Mucosa of rectum (tissue), 2 donors: ENCODE measurements at regions not wholly inside any gene's neighbourhood (a gene's known extent, or its start where the extent isn't known, plus 50 kb on each side); places are given as distances from the start of the nearest gene placed in this dataset.
"Not testable (repeated sequence)": the region's sequence is repeated elsewhere in the genome, so short reads cannot be mapped to it uniquely, and the experiment has no call there.

Experiments
- H3K27ac ChIP-seq, 2 donors: one replicate each; pipeline ENCODE4 v1.7.0; 2013; ENCODE audit warnings: inconsistent platforms in 2 of 2, low read depth in 2 of 2, low read length in 2 of 2
- H3K27me3 ChIP-seq, 2 donors: one replicate each; pipeline ENCODE4 v1.7.0; 2013; ENCODE audit warnings: low read length in 2 of 2; ENCODE audit not compliant: control insufficient read depth in 2 of 2, insufficient read depth in 2 of 2
- H3K36me3 ChIP-seq, 2 donors: one replicate each; pipeline ENCODE4 v1.7.0; 2013; ENCODE audit warnings: low read length in 2 of 2; ENCODE audit not compliant: control insufficient read depth in 2 of 2, insufficient read depth in 2 of 2
- H3K4me1 ChIP-seq, 2 donors: one replicate each; pipeline ENCODE4 v1.7.0; 2013; ENCODE audit warnings: low read length in 2 of 2, mild to moderate bottlenecking in 1 of 2; ENCODE audit not compliant: control insufficient read depth in 2 of 2, insufficient read depth in 2 of 2
- H3K4me3 ChIP-seq, 2 donors: one replicate each; pipeline ENCODE4 v1.7.0; 2013; ENCODE audit warnings: low read length in 2 of 2
- H3K9ac ChIP-seq, 2 donors: one replicate each; pipeline ENCODE4 v1.7.0; 2013; ENCODE audit warnings: low read length in 2 of 2, low read depth in 1 of 2, mild to moderate bottlenecking in 1 of 2
- H3K9me3 ChIP-seq, 2 donors: one replicate each; pipeline ENCODE4 v1.7.0; 2013; ENCODE audit warnings: low read length in 2 of 2; ENCODE audit not compliant: control insufficient read depth in 2 of 2
- donor health status: healthy.
- donor health status: Normal muscosa, but diverticular disease.

DNA sequence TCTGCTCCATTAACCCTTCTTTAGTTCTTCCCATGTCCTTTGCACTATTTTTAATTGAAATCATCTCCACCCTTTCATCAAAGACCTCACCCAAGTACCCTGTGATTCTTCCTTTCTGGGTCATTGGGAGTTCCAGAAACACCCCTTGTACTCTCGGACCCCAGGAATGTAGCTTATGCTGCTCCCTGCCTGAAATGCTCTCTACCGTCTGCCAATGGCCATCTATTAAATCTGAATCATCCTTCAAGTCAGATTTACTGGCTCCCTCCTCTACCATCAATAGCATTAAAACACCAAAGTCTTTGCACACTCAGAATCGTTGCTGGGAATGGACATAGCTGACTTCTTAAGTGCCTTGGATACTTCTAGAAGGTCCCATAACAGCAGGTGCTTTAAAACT is 73.2 kb upstream of the GADD45A start:
- Histone ChIP-seq H3K4me1 (no peaks in the 10 kb centered on the region), H3K9me3 (no peaks in the 10 kb centered on the region), H3K4me3 (no peak overlapping the region), H3K27ac (no peak overlapping the region), H3K9ac (no peak overlapping the region), H3K27me3 (no peaks in the 10 kb centered on the region), H3K36me3 (no peaks in the 10 kb centered on the region)

DNA sequence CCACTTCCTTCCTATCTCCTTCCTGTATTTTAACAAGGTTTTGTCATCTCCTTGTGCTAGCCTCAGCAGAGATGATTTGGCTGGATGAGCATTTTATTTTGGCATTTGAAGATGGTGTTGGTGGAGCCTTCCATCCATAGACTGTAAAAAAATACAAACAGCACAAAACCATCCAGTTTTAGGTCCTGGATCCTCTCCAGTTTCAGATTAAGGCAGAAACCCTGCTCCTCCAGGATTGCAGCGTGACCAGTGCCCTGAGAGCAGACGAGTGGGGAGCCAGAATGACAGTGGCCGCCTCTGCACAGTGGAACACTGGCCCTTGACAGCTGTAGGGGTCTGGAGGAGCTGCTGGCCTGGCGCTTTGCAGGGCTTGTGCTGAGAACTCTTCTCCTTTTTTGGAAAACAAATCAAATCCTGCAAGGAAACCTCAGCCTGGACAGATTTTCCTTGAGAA is 72.2 kb upstream of the GADD45A start:
- Histone ChIP-seq H3K27ac (peak overlapping the region in 1 of 2 donors; percentile 24), H3K9ac (no peak overlapping the region), H3K4me3 (no peak overlapping the region), H3K36me3 (no peaks in the 10 kb centered on the region), H3K4me1 (no peaks in the 10 kb centered on the region), H3K27me3 (no peaks in the 10 kb centered on the region), H3K9me3 (no peaks in the 10 kb centered on the region)

DNA sequence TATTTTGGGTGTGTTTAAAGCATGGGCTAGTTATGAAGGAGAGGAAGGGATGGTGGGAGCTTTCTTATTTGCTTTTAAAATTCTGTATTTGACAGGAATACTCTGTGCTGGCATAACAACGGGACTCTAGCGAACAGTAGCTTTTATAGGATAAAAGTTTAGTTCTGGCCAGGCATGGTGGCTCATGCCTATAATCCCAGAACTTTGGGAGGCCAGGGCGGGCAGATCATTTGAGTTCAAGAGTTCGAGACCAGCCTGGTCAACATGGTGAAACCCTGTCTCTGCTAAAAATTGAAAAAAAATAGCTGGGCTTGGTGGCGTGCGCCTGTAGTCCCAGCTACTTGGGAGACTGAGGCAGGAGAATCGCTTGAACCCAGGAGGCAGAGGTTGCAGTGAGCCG is 71.5 kb upstream of the GADD45A start:
- not testable (repeated sequence) for H3K27me3 ChIP-seq, H3K36me3 ChIP-seq, H3K9me3 ChIP-seq, H3K9ac ChIP-seq, H3K4me3 ChIP-seq, H3K4me1 ChIP-seq
- peak overlapping the region in 1 of 2 donors; percentile 24 for H3K27ac ChIP-seq

DNA sequence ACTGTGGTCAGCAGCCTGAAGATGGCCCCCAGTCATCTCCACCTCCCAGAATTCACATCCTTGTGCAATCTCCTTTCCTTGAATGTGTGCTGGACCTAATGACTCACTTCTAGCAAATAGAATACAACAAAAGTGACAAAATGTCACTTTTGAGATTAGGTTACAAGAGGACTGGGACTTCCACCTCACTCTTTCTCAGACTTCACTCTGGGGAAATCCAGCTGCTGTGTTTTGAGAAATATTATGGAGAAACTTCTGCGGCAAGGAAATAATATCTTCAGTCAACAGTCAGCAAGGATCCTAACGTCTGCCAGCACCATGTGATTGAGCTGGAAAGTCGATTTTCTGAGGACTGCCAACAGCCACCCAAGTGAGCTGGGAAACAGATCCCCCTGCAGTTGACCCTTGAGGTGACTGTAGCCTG is 70.5 kb upstream of the GADD45A start:
- H3K4me1 ChIP-seq = no peaks in the 10 kb centered on the region
- no peaks in the 10 kb centered on the region for H3K9me3 ChIP-seq
- no peak overlapping the region for H3K9ac ChIP-seq
- no peaks in the 10 kb centered on the region for H3K27me3 ChIP-seq
- H3K27ac ChIP-seq = peak overlapping the region in 1 of 2 donors; percentile 18
- no peaks in the 10 kb centered on the region for H3K36me3 ChIP-seq
- no peak overlapping the region for H3K4me3 ChIP-seq

DNA sequence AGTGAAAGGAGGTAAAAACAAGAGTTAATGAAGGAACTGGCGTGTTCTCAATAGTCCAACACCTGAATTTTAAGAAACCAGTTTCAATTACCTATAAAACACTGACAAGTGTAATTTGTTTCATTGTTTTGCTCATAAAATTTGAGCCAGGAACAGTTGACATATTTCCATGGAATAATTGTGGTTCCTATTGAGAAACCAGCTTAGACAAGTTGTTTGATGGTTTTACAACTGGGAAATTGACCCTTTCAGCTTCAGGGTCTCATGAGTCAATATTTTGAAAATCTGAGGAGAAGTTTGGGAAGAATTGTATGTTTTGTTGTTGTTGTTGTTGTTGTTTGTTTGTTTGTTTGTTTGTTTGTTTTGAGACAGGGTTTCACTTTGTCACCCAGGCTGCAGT is 69.1 kb upstream of the GADD45A start:
- H3K4me3 ChIP-seq = no peak overlapping the region
- no peak overlapping the region for H3K27ac ChIP-seq
- H3K9ac ChIP-seq = no peak overlapping the region
- no peaks in the 10 kb centered on the region for H3K27me3 ChIP-seq
- H3K9me3 ChIP-seq = no peaks in the 10 kb centered on the region
- no peaks in the 10 kb centered on the region for H3K36me3 ChIP-seq
- H3K4me1 ChIP-seq = no peaks in the 10 kb centered on the region

DNA sequence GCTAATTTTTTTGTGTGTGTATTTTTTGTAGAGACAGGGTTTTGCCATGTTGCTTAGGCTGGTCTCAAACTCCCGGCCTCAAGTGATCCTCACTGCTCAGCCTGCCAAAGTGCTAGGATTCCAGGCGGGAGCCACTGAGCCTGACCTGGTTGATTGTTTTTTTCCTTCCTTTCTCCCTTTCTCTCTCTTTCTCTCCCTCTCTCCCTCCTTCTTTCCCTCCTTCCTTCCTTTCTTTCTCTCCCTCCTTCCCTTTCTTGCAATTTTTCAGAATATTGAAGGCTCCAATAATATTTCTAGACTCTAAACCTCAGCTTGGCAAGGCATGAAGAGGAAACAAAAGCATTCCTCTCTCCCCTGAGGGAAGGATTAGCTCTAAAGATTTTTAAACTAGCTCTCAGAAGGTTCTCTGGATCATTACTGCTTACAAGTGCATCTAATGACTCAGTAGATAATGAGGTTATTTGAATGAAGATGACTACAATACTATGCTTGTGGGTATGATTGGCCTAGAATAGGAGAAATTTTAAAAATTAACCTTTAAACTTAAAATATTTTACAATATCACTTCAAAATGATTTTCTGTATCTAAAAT is 68.5 kb upstream of the GADD45A start:
- Histone ChIP-seq H3K27me3 (no peaks in the 10 kb centered on the region), H3K36me3 (no peaks in the 10 kb centered on the region), H3K9me3 (no peaks in the 10 kb centered on the region), H3K9ac (no peak overlapping the region), H3K4me1 (no peaks in the 10 kb centered on the region), H3K27ac (no peak overlapping the region), H3K4me3 (no peak overlapping the region)

DNA sequence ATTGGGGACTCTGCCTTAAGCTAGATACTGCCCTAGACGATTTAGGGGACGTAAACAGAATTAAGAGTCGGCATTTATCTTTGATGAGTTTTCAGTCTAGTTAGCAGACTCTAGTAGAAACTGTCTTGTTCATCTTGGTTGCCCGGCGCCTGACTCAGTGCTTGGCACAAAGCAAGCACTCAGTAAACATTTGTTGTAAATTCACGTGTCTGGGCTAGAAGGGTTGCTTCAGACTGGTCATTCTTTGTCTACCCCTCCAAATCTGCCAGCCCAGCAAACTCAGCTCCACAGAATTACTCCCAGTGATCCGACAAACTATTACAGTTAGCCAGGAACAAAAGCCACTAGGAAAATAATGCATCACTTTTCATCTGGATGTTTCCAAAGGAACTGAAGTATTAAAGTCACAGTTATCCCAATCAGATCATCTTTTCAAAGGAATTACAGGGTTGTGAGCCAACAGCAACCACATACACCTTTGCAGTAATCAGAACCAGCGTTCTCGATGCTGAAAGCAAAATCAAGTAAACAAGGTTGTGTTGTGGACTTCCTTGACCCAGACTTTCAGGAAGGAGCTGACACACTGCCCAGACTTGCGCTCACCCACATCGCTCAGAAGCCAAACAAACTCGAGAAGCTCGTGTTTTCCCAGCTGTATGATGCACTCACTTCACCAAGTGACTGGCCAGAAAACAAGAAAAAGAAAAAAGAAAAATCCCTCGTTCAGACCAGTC is 66.5 kb upstream of the GADD45A start:
- Histone ChIP-seq H3K9ac (no peak overlapping the region), H3K9me3 (no peaks in the 10 kb centered on the region), H3K27ac (peak overlapping the region; percentile 32 to 34), H3K27me3 (no peaks in the 10 kb centered on the region), H3K4me3 (no peak overlapping the region), H3K4me1 (no peaks in the 10 kb centered on the region), H3K36me3 (no peaks in the 10 kb centered on the region)

DNA sequence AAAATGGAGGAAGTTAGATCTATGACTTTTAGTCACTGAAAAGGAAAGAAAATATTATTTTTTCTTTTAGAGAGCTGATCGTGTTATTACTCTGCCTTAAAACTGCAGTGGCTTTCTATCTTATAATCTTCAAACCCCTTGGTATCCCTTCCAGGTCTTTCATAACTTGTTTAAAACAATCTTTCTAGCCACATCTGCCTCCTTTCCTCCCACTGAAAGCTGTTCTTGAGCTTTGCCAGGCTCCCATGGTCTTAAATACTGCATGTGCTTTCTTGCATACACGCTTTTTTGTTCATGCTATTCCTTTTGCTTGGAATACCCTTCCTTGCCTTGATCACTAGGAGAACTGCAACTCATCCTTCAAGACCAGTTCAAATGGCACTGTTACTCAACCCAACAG is 65.9 kb upstream of the GADD45A start:
- Histone ChIP-seq H3K27ac (peak overlapping the region in 1 of 2 donors; percentile 32), H3K4me3 (no peak overlapping the region), H3K27me3 (no peaks in the 10 kb centered on the region)

DNA sequence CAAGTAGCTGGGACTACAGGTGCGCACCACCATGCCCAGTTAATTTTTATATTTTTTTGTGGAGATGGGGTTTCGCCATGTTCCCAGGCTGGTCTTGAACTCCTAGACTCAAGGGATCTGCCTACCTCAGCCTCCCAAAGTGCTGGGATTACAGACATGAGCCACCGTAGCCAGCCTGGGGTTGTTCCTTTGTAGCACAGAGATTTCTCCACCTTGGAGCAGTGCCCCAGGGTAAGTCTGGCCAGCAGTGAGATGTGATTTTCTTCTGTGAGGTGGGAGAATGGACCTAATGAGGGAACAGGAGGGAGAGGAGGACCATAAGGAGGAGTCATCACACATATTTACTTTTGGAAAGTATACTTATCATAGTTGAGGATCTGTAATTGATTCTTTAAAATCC is 61.1 kb upstream of the GADD45A start:
- H3K36me3 ChIP-seq = no peaks in the 10 kb centered on the region
- no peaks in the 10 kb centered on the region for H3K9me3 ChIP-seq

More for the DNA sequence above, 65.9 kb upstream of the GADD45A start:
- Histone ChIP-seq H3K9ac (no peak overlapping the region), H3K4me1 (no peaks in the 10 kb centered on the region), H3K9me3 (no peaks in the 10 kb centered on the region), H3K36me3 (no peaks in the 10 kb centered on the region)

DNA sequence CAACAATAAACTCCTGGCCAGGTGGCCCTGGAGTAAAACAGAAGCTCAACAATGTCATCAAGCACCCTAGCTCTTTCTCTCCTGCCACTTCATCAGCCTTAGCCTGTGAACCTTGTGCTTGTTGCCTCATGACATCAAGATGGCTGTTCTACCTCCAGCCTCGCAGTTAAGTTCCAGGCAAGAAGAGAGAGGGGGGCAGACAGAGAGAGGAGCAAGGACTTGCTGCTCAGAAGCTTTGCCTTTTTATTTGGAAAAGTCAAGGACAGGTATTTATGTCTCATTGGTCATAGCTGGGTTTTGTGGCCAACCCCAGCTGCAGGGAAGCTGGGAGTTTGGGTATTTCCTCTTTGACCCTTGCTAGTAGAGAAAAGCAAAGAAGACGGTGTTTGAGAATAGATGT is 60.3 kb upstream of the GADD45A start:
- no peaks in the 10 kb centered on the region for H3K36me3 ChIP-seq
- H3K4me1 ChIP-seq = no peaks in the 10 kb centered on the region
- H3K9me3 ChIP-seq = no peaks in the 10 kb centered on the region
- H3K4me3 ChIP-seq = no peak overlapping the region
- H3K9ac ChIP-seq = no peak overlapping the region
- no peaks in the 10 kb centered on the region for H3K27me3 ChIP-seq
- no peak overlapping the region for H3K27ac ChIP-seq

More for the DNA sequence above, 61.1 kb upstream of the GADD45A start:
- Histone ChIP-seq H3K27ac (no peak overlapping the region), H3K4me1 (no peaks in the 10 kb centered on the region), H3K27me3 (no peaks in the 10 kb centered on the region), H3K9ac (no peak overlapping the region), H3K4me3 (no peak overlapping the region)
